Smooth muscle cell (in vitro differentiated cells): ENCODE measurements at regions not wholly inside any gene's neighbourhood (a gene's known extent, or its start where the extent isn't known, plus 50 kb on each side); places are given as distances from the start of the nearest gene placed in this dataset.
"Not testable (repeated sequence)": the region's sequence is repeated elsewhere in the genome, so short reads cannot be mapped to it uniquely, and the experiment has no call there.

ENCODE experiments used
- DNase-seq: peaks from one replicate; lab custom pipeline; 2025; ENCODE audit not compliant: unreplicated experiment; lab: John Stamatoyannopoulos, UW
- H2AFZ ChIP-seq: fragments of 200-600 bp; sonication (generic); 2 replicates; pipeline ENCODE4 v1.6.0; 2016; ENCODE audit warnings: antibody characterized with exemption, low read depth, mild to moderate bottlenecking
- H3F3A ChIP-seq: fragments of 200-600 bp; sonication (generic); 2 replicates; pipeline ENCODE4 v1.6.0; 2017; ENCODE audit warnings: antibody characterized with exemption, low read depth
- H3K27ac ChIP-seq: fragments of 200-600 bp; sonication (generic); 2 replicates; pipeline ENCODE4 v1.5.1; 2016; ENCODE audit warnings: low read depth, mild to moderate bottlenecking
- H3K27me3 ChIP-seq: fragments of 200-600 bp; sonication (generic); 2 replicates; pipeline ENCODE4 v1.6.1; 2016; ENCODE audit warnings: low read depth, mild to moderate bottlenecking
- H3K36me3 ChIP-seq: fragments of 200-600 bp; sonication (generic); 2 replicates; pipeline ENCODE4 v1.5.1; 2016; ENCODE audit warnings: low read depth
- H3K4me1 ChIP-seq: fragments of 200-600 bp; sonication (generic); 2 replicates; pipeline ENCODE4 v1.5.1; 2016; ENCODE audit warnings: low read depth
- H3K4me2 ChIP-seq: fragments of 200-600 bp; sonication (generic); 2 replicates; pipeline ENCODE4 v1.6.0; 2016; ENCODE audit warnings: mild to moderate bottlenecking
- H3K4me3 ChIP-seq: fragments of 200-600 bp; sonication (generic); 2 replicates; pipeline ENCODE4 v1.5.1; 2016; ENCODE audit warnings: mild to moderate bottlenecking
- H3K79me2 ChIP-seq: fragments of 200-600 bp; sonication (generic); 2 replicates; pipeline ENCODE4 v1.6.0; 2016; ENCODE audit warnings: low read depth, mild to moderate bottlenecking
- H3K9ac ChIP-seq: fragments of 200-600 bp; sonication (generic); 2 replicates; pipeline ENCODE4 v1.6.0; 2016; ENCODE audit warnings: low read depth
- H3K9me3 ChIP-seq: fragments of 200-600 bp; sonication (generic); replicated peaks from 2 replicates; pipeline ENCODE4 v1.5.1; 2016; ENCODE audit warnings: low read depth
- H4K20me1 ChIP-seq: fragments of 200-600 bp; sonication (generic); 2 replicates; pipeline ENCODE4 v1.6.0; 2016; ENCODE audit warnings: low read depth
- WGBS: methylation state at CpG from one replicate; pipeline ENCODE4 v1.1.7; 2016; ENCODE audit warnings: low lambda C conversion rate; 5-methylcytosine and 5-hydroxymethylcytosine counted together
- TF ChIP-seq, protein P1 (sequence below): fragments of 200-600 bp; sonication (generic); IDR thresholded peaks from 2 replicates; pipeline ENCODE4 v1.5.1; 2017; ENCODE audit warnings: borderline replicate concordance, mild to moderate bottlenecking, antibody characterized with exemption; ENCODE audit not compliant: insufficient read depth, poor library complexity, severe bottlenecking

DNA sequence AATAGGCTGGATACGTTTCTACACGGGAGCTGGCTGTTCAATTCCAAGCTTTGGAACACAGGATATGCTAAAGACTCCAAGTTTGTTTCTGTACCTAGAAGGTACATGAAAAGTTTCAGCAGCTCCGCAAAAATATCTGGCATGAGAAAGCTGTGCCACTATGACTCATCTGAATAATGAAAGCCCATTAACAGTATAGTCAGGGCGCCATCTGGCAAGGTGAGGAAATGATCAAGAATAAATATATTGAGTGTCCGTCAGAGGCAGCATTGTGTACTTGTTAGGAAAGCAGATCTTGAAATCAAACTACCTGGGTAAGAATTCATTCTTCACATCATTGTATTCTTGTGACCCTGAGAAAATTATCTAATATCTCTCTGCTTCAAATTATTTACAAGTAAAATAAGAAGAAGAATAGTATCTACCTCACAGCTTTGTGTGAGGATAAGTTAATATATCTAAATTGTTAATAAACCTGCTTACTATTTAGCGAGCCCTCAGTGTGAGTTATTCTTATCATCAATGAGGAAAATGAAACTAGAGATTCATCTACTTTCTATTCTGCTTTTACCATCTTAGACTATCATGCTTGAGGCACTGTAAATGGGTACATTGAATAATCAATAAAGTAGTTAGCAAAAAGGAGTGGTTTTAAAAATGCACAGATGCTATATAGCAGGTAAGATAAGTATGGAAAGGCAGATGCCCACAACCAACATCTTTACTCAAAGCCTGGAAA is 53.5 kb downstream of the FSCB start:
- H2AFZ ChIP-seq: no peak overlapping the region
- no peaks in the 10 kb centered on the region for H3K4me1 ChIP-seq
- H3K36me3 ChIP-seq: peaks cover 5% of the 10 kb centered on the region
- TF ChIP-seq, protein P1, sequence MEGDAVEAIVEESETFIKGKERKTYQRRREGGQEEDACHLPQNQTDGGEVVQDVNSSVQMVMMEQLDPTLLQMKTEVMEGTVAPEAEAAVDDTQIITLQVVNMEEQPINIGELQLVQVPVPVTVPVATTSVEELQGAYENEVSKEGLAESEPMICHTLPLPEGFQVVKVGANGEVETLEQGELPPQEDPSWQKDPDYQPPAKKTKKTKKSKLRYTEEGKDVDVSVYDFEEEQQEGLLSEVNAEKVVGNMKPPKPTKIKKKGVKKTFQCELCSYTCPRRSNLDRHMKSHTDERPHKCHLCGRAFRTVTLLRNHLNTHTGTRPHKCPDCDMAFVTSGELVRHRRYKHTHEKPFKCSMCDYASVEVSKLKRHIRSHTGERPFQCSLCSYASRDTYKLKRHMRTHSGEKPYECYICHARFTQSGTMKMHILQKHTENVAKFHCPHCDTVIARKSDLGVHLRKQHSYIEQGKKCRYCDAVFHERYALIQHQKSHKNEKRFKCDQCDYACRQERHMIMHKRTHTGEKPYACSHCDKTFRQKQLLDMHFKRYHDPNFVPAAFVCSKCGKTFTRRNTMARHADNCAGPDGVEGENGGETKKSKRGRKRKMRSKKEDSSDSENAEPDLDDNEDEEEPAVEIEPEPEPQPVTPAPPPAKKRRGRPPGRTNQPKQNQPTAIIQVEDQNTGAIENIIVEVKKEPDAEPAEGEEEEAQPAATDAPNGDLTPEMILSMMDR: no peak
- no peaks in the 10 kb centered on the region for H4K20me1 ChIP-seq
- H3F3A ChIP-seq: no peaks in the 10 kb centered on the region
- H3K27ac ChIP-seq: no peak overlapping the region
- peaks cover 9% of the 10 kb centered on the region for H3K9me3 ChIP-seq
- no peak overlapping the region for H3K9ac ChIP-seq
- no peak for DNase-seq
- H3K4me3 ChIP-seq: no peak overlapping the region
- WGBS: 92% methylated on average over 6 of the region's 6 CpGs
- H3K4me2 ChIP-seq: no peak overlapping the region
- no peaks in the 10 kb centered on the region for H3K79me2 ChIP-seq
- H3K27me3 ChIP-seq: no peaks in the 10 kb centered on the region

DNA sequence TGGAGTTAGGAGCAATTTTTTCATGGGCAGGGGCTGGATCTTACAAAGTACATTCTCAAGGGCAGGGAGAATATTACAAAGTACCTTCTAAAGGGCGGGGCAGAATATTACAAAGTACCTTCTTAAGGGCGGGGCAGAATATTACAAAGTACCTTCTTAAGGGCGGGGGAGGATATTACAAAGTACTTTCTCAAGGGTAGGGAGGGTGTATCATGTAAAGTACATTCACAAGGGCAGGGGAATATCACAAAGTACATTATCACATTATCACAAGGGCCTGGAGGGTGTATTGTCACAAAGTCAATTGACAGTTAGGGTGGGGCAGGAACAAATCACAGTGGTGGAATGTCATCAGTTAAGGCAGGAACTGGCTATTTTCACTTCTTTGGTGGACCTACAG is 56.9 kb downstream of the FSCB start:
- H3K79me2 ChIP-seq, H3K4me1 ChIP-seq, H4K20me1 ChIP-seq, H3K9me3 ChIP-seq, H3K27ac ChIP-seq, H2AFZ ChIP-seq, H3F3A ChIP-seq, DNase-seq, H3K27me3 ChIP-seq, H3K36me3 ChIP-seq, H3K4me2 ChIP-seq, H3K4me3 ChIP-seq, H3K9ac ChIP-seq: not testable (repeated sequence)
- WGBS: 100% methylated on average over 3 of the region's 3 CpGs

- Histone ChIP-seq H3K79me2 (no peaks in the 10 kb centered on the region), H3K27ac (no peak overlapping the region), H4K20me1 (no peaks in the 10 kb centered on the region), H3K9me3 (no peaks in the 10 kb centered on the region), H3K4me2 (no peak overlapping the region), H3F3A (no peaks in the 10 kb centered on the region), H3K9ac (no peak overlapping the region), H3K4me1 (no peaks in the 10 kb centered on the region), H3K36me3 (no peaks in the 10 kb centered on the region), H3K27me3 (no peaks in the 10 kb centered on the region), H2AFZ (no peak overlapping the region), H3K4me3 (peak overlapping the region; percentile 7)
- WGBS: 95% methylated on average over 2 of the region's 2 CpGs
- TF ChIP-seq, protein P1: no peak
- DNase-seq: no peak
Measured at GRCh38 chr14:44449680-44450079, 57.4 kb downstream of the FSCB start.

DNA sequence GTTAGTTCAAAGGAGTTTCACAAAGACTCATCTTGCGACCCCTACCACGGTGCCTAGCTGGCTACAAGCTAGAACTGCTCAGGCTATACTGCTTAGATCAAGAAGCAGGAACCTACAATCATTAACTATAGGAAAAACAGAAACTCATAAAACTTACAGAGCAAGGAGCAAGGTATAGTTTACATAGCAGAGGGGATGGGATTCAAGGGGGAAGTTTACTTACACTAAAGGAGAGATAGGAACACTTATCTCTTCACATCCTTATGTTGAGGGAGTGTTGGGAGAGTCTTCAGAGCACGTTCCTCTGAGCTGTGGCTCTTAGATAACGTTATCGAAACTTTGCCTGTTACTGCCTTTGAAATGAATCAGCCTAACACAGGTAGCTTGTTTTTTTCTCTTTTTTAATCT is 58.1 kb downstream of the FSCB start:
- no peak overlapping the region for H3K9ac ChIP-seq
- 62% methylated on average over 5 of the region's 5 CpGs for WGBS
- H3K36me3 ChIP-seq: no peaks in the 10 kb centered on the region
- H3F3A ChIP-seq: no peaks in the 10 kb centered on the region
- peak overlapping the region; percentile 7 for H3K4me3 ChIP-seq
- H3K27me3 ChIP-seq: no peaks in the 10 kb centered on the region
- DNase-seq: no peak
- no peak overlapping the region for H3K4me2 ChIP-seq
- TF ChIP-seq, protein P1: no peak
- H3K27ac ChIP-seq: no peak overlapping the region
- H2AFZ ChIP-seq: peak overlapping the region; percentile 24
- H4K20me1 ChIP-seq: no peaks in the 10 kb centered on the region
- no peaks in the 10 kb centered on the region for H3K79me2 ChIP-seq
- no peaks in the 10 kb centered on the region for H3K9me3 ChIP-seq
- no peaks in the 10 kb centered on the region for H3K4me1 ChIP-seq
